ENCODE measurements at regions not wholly inside any gene's neighbourhood (a gene's known extent, or its start where the extent isn't known, plus 50 kb on each side); places are given as distances from the start of the nearest gene placed in this dataset.

GRCh38 chr11:128219731-128220120, 367.6 kb downstream of the ETS1 start:
- TF ChIP-seq CTCF (IDR thresholded peaks at IDR 0.05; ENCODE audit: poor library complexity, severe bottlenecking) (no peak), MXI1 (conservative IDR thresholded peaks at IDR 0.05; ENCODE audit: poor library complexity, severe bottlenecking) (no peak), EZH2 (IDR thresholded peaks at IDR 0.05; ENCODE audit: borderline replicate concordance, insufficient read depth, low read length, poor library complexity, severe bottlenecking) (no peak), TAF1 (IDR thresholded peaks at IDR 0.05; ENCODE audit: low read depth) (no peak), EP300 (conservative IDR thresholded peaks at IDR 0.05; ENCODE audit: poor library complexity, severe bottlenecking) (no peak), RAD21 (conservative IDR thresholded peaks at IDR 0.05) (no peak)
